ENCODE measurements at regions not wholly inside any gene's neighbourhood (a gene's known extent, or its start where the extent isn't known, plus 50 kb on each side); places are given as distances from the start of the nearest gene placed in this dataset.

GRCh38 chr18:45173327-45173726, 441.9 kb upstream of the SLC14A2 start (continued):
- TF ChIP-seq REST (IDR thresholded peaks at IDR 0.05; ENCODE audit: unreplicated experiment) (no peak), ZNF114 (CRISPR knock-in tag; IDR thresholded peaks at IDR 0.05) (no peak), EZH2phosphoT487 (IDR thresholded peaks at IDR 0.05; ENCODE audit: unreplicated experiment) (no peak), CREB1 (CRISPR knock-in tag; IDR thresholded peaks at IDR 0.05; ENCODE audit: low read depth) (no peak), EZH2 (IDR thresholded peaks at IDR 0.05; ENCODE audit: low read depth, unreplicated experiment) (no peak), POLR2AphosphoS5 (IDR thresholded peaks at IDR 0.05; ENCODE audit: low read depth) (no peak)

- DNase-seq (ENCODE audit: low spot score), result no peak
- peak overlapping the region; percentile 61; the same call in 1 of the 2 replicates for H2AFZ ChIP-seq
- no peak for TF ChIP-seq ZNF114 (CRISPR knock-in tag; IDR thresholded peaks at IDR 0.05)
- no peak for TF ChIP-seq CREB1 (CRISPR knock-in tag; IDR thresholded peaks at IDR 0.05; ENCODE audit: low read depth)
- no peak for TF ChIP-seq NANOG (IDR thresholded peaks at IDR 0.05; ENCODE audit: borderline replicate concordance)
- no peak for TF ChIP-seq JUNB (IDR thresholded peaks at IDR 0.05; ENCODE audit: unreplicated experiment)
- no peaks in the 10 kb centered on the region for H3K9me2 ChIP-seq (ENCODE audit: insufficient read depth)
- H3K27me3 ChIP-seq (ENCODE audit: insufficient read depth), result no peaks in the 10 kb centered on the region
- no peaks in the 10 kb centered on the region for H3K36me3 ChIP-seq (ENCODE audit: insufficient read depth)
- Mint-ChIP-seq H3K27ac (no peak overlapping the region), H3K9me3 (no peaks in the 10 kb centered on the region), H3K27me3 (ENCODE audit: insufficient read depth, low read depth, poor library complexity) (no peaks in the 10 kb centered on the region), H3K4me1 (peaks cover 4% of the 10 kb centered on the region; the same call in 2 of the 3 replicates), H3K36me3 (ENCODE audit: low read depth) (no peaks in the 10 kb centered on the region), H3K4me3 (no peak overlapping the region)
- no peaks in the 10 kb centered on the region for H3K4me1 ChIP-seq (ENCODE audit: insufficient read depth)
- no peaks in the 10 kb centered on the region for H3F3A ChIP-seq (replicated peaks; ENCODE audit: low read depth)
- no peak for ATAC-seq
- no peak overlapping the region for H3K4me3 ChIP-seq
- no peak overlapping the region for H3K4me2 ChIP-seq
- no peaks in the 10 kb centered on the region for H3K79me2 ChIP-seq (replicated peaks; ENCODE audit: insufficient read depth)
- H4K20me1 ChIP-seq (replicated peaks; ENCODE audit: insufficient read depth), result no peaks in the 10 kb centered on the region
- H3K27ac ChIP-seq (ENCODE audit: low read depth), result no peak overlapping the region
Observed at GRCh38 chr18:45173799-45174519, 441.3 kb upstream of the SLC14A2 start.

- no peak overlapping the region for H3K27ac Mint-ChIP-seq
- H3K36me3 Mint-ChIP-seq (ENCODE audit: low read depth), result no peaks in the 10 kb centered on the region
- Histone ChIP-seq H2AFZ (no peak overlapping the region), H3K27me3 (ENCODE audit: insufficient read depth) (no peaks in the 10 kb centered on the region), H3K27ac (ENCODE audit: low read depth) (no peak overlapping the region), H4K20me1 (replicated peaks; ENCODE audit: insufficient read depth) (no peaks in the 10 kb centered on the region), H3F3A (replicated peaks; ENCODE audit: low read depth) (no peaks in the 10 kb centered on the region), H3K4me1 (ENCODE audit: insufficient read depth) (no peaks in the 10 kb centered on the region), H3K9me2 (ENCODE audit: insufficient read depth) (no peaks in the 10 kb centered on the region), H3K36me3 (ENCODE audit: insufficient read depth) (no peaks in the 10 kb centered on the region), H3K4me2 (no peak overlapping the region), H3K4me3 (no peak overlapping the region), H3K79me2 (replicated peaks; ENCODE audit: insufficient read depth) (no peaks in the 10 kb centered on the region)
- H3K4me3 Mint-ChIP-seq, result no peak overlapping the region
- no peaks in the 10 kb centered on the region for H3K27me3 Mint-ChIP-seq (ENCODE audit: insufficient read depth, low read depth, poor library complexity)
- no peaks in the 10 kb centered on the region for H3K9me3 Mint-ChIP-seq
- DNase-seq (ENCODE audit: low spot score), result no peak
- no peak for ATAC-seq
- peaks cover 4% of the 10 kb centered on the region; the same call in 2 of the 3 replicates for H3K4me1 Mint-ChIP-seq
- TF ChIP-seq ZNF331 (CRISPR knock-in tag; IDR thresholded peaks at IDR 0.05; ENCODE audit: low read depth), result no peak
- TF ChIP-seq EZH2phosphoT487 (IDR thresholded peaks at IDR 0.05; ENCODE audit: unreplicated experiment), result no peak
- no peak for TF ChIP-seq JUNB (IDR thresholded peaks at IDR 0.05; ENCODE audit: unreplicated experiment)
- TF ChIP-seq REST (IDR thresholded peaks at IDR 0.05; ENCODE audit: unreplicated experiment), result no peak
- TF ChIP-seq POLR2AphosphoS5 (IDR thresholded peaks at IDR 0.05; ENCODE audit: low read depth), result no peak
Observed at GRCh38 chr18:45174629-45175136, 440.6 kb upstream of the SLC14A2 start.
